Lower leg skin (tissue), 4 donors: ENCODE measurements at regions not wholly inside any gene's neighbourhood (a gene's known extent, or its start where the extent isn't known, plus 50 kb on each side); places are given as distances from the start of the nearest gene placed in this dataset.

Experiments
- DNase-seq, 2 donors: peaks; one replicate each; pipeline ENCODE4 v3.0.0-alpha.2; 2019; ENCODE audit warnings: low spot score in 2 of 2
- H3K4me3 ChIP-seq: fragments of 200-600 bp; sonication (generic); 2 replicates; pipeline ENCODE4 v1.5.1; 2017; ENCODE audit warnings: mild to moderate bottlenecking, low read depth; ENCODE audit not compliant: poor library complexity, severe bottlenecking
- POLR2A ChIP-seq, 2 donors: fragments of 450-650 bp; IDR thresholded peaks; one replicate each; pipeline ENCODE4 v1.6.1; 2016 to 2017; ENCODE audit warnings: antibody characterized with exemption in 2 of 2, mild to moderate bottlenecking in 1 of 2, moderate library complexity in 1 of 2
- WGBS, 2 donors: methylation state at CpG; one replicate each; pipeline ENCODE4 v1.1.5; 2018; 5-methylcytosine and 5-hydroxymethylcytosine counted together
- intact Hi-C: fragments of 100-400 bp; cut with DNase I; formaldehyde crosslinking; loops from one replicate; pipeline ENCODE4 v1.15.0; 2023; ENCODE audit warnings: low total_unique reads
- TF ChIP-seq, protein P1 (sequence below), 3 donors: fragments of 450-650 bp; IDR thresholded peaks; one replicate each; pipeline ENCODE4 v1.5.1; 2016; ENCODE audit warnings: antibody characterized with exemption in 3 of 3, mild to moderate bottlenecking in 3 of 3, moderate library complexity in 2 of 3

DNA sequence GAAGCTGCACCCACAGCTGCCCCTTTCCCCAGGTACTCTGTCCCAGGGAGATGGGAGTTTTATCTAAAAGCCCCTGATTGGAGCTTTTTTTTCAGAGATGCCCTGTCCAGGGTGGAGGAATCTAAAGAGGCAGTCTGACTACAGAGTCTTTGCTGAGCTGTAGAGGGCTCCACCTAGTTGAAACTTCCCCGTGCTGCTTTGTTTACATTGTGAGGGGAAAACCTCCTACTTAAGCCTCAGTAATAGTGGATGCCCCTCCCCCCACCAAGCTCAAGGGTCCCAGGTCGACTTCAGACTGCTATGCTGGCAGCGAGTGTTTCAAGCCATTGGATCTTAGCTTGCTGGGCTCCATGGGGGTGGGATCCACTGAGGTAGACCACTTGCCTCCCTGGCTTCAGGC, 470.1 kb upstream of the LARGE1 start:
- WGBS, 2 donors = 45 to 51% methylated on average over 3 of the region's 3 CpGs
- no peak for DNase-seq
- TF ChIP-seq POLR2A (IDR thresholded peaks at IDR 0.05) = no peak
- TF ChIP-seq, protein P1, sequence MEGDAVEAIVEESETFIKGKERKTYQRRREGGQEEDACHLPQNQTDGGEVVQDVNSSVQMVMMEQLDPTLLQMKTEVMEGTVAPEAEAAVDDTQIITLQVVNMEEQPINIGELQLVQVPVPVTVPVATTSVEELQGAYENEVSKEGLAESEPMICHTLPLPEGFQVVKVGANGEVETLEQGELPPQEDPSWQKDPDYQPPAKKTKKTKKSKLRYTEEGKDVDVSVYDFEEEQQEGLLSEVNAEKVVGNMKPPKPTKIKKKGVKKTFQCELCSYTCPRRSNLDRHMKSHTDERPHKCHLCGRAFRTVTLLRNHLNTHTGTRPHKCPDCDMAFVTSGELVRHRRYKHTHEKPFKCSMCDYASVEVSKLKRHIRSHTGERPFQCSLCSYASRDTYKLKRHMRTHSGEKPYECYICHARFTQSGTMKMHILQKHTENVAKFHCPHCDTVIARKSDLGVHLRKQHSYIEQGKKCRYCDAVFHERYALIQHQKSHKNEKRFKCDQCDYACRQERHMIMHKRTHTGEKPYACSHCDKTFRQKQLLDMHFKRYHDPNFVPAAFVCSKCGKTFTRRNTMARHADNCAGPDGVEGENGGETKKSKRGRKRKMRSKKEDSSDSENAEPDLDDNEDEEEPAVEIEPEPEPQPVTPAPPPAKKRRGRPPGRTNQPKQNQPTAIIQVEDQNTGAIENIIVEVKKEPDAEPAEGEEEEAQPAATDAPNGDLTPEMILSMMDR (IDR thresholded peaks at IDR 0.05) = no peak
- intact Hi-C loops = no loop called here
- no peak overlapping the region for H3K4me3 ChIP-seq

DNA sequence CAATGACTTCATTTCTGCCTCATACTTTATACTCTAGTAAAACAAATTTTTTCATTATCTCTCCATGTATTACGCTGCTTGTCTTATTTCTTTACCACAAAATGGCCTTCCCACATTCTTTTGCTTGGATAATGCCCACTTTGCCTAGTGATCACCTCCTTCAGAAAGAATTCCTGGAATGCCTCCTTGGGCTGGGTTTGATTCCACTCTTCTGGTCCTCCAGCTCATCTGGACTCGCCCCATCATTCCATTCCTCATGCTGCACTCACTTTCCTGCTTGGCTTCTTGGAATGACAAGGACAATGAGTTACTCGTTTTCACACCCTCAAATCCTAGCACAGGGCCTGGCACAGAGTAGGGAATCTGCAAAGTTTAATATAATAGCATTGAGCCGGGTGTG, 475.1 kb upstream of the LARGE1 start:
- intact Hi-C loops = no loop called here
- H3K4me3 ChIP-seq = no peak overlapping the region
- DNase-seq = no peak
- no peak for TF ChIP-seq POLR2A (IDR thresholded peaks at IDR 0.05)
- TF ChIP-seq, protein P1 (IDR thresholded peaks at IDR 0.05) = no peak
- 57 to 75% methylated on average over 4 of the region's 4 CpGs for WGBS, 2 donors

DNA sequence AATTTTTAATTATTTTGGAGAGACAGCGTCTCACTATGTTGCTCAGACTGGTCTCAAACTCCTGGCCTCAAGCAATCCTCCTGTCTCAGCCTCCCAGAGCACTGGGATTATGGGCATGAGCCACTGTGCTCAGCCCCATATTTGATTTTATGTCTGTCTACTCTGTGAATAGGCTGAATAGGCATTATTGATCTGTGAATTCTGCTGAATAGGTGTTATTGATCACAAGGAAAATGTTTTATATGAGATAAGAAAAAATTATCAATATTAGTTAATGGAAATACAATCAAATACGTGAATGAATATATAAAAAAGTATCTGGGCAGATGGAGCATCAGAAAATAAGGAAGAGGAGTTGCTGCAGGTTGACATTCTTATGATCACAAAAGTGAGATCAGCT, 483.4 kb upstream of the LARGE1 start:
- H3K4me3 ChIP-seq = no peak overlapping the region
- WGBS, 2 donors = 73 to 77% methylated on average over 2 of the region's 2 CpGs
- DNase-seq = no peak
- intact Hi-C loops = no loop called here
- no peak for TF ChIP-seq POLR2A (IDR thresholded peaks at IDR 0.05)
- TF ChIP-seq, protein P1 (IDR thresholded peaks at IDR 0.05) = no peak

DNA sequence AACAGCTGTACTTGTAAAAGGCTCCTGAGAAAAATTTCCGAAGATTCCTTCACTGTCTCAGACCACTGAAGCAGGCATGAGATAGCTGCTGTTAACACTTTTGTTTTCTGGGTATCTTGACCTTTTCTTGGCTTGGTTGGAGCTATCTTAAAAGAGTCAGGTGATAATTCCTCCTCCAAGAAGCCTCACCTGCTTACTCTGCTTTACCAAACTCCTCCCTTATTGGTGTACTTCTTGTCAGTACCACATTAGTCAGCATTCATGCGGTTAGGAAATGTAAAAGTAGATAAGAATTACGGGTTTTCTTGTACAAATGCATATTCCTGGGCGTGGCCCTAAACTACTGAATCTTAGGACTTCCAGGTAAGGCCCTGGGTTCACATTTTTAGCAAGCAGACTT, 489.8 kb upstream of the LARGE1 start:
- TF ChIP-seq, protein P1 (IDR thresholded peaks at IDR 0.05) = no peak
- no peak for TF ChIP-seq POLR2A (IDR thresholded peaks at IDR 0.05)
- no peak for DNase-seq
- intact Hi-C loops = loop anchor here (10.0 kb wide), 1 partner anchor 745 kb away; no protein-coding TSS in a partner anchor
- H3K4me3 ChIP-seq = no peak overlapping the region
- 55 to 66% methylated on average over 4 of the region's 4 CpGs for WGBS, 2 donors

DNA sequence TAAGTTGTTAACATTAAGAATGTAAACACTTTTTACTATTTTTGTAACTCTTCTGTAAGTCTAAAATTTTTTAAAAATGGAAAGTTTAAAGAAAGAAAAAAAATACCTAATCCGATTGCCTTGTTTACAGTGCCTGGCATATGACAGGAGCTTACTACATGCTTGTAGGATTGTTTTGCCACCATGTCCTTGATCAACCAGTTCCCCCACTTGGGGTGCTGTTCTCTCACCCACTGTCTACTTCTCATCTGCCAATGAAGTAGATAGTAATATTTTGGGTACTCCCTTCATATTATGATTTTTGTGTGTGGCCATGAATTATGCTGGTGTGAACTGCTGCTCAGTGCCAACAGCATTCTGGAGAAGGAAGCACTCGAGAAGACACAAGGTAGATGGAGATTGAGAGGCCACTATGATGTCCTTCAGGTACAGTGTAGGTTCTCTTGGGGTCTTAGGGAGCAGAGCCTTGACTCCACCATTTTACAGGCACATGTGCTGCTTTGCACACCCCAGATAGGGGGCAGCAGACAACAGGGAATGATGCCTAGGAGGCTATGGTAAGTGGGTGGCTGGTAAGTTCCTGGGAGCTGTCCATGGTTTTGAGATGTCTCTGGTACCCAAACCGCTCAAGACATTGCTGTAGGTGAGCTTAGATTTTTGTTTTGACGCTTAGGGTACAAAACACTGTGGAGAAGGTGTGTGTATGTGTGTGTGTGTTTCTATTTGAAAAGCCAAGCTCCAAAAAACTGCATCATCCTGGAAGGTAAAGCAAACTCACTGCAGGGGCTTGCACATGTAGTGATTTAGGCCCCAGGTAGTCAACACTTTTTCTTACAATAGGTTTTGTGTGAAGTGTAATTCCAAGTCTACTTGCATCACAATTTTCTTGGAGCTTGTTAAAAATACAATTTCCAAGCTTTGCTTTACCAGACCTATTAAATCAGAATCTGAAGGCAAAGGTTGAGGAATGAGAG, 494.5 kb upstream of the LARGE1 start:
- no peak for TF ChIP-seq POLR2A (IDR thresholded peaks at IDR 0.05)
- TF ChIP-seq, protein P1 (IDR thresholded peaks at IDR 0.05) = no peak
- intact Hi-C loops = loop anchor here (5.0 to 10.0 kb wide), 2 partner anchors 608 to 740 kb away; no protein-coding TSS in a partner anchor
- H3K4me3 ChIP-seq = no peak overlapping the region
- DNase-seq = peak in 1 of 2 donors; percentile 27
- WGBS, 2 donors = 29 to 30% methylated on average over 4 of the region's 4 CpGs
